ENCODE measurements at regions not wholly inside any gene's neighbourhood (a gene's known extent, or its start where the extent isn't known, plus 50 kb on each side); places are given as distances from the start of the nearest gene placed in this dataset.

- DNase-seq = no peak
These were observed 207.6 kb downstream of the BRD1 start for GRCh38 chr22:49620003-49620556.

DNA sequence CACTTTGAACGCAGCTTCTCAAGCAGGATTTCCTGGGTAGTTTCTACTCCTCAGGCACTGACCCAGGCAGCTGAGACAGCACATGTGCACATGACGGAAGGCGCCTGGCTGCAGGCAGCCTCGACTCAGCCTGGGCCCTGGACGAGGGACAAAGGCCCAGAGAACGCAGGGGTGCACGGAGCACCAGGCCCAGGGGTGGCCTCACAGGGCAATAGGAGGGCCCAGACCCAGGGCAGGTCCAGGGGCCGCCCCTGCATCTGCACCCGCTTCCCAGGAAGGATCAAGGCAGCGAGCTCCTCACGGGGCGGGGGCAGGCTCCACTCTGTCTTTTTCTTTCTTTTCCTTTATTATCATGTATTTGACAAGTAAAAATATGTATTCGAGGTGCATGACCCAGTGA is 208.4 kb downstream of the BRD1 start:
- no peak for DNase-seq

DNA sequence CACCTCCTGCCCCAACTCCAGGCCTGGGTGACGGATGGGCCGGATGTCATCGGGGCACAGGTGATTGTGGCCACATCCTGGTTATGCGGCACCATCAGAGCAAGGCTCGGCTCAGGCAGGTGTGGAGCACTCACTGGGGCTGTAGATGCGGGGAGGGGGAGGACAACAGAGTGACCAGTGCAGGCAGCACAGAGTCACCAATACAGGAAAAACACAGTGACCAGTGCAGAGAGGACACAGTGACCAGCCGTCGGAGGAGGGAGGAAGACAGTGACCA is 209.1 kb downstream of the BRD1 start:
- DNase-seq = no peak

DNA sequence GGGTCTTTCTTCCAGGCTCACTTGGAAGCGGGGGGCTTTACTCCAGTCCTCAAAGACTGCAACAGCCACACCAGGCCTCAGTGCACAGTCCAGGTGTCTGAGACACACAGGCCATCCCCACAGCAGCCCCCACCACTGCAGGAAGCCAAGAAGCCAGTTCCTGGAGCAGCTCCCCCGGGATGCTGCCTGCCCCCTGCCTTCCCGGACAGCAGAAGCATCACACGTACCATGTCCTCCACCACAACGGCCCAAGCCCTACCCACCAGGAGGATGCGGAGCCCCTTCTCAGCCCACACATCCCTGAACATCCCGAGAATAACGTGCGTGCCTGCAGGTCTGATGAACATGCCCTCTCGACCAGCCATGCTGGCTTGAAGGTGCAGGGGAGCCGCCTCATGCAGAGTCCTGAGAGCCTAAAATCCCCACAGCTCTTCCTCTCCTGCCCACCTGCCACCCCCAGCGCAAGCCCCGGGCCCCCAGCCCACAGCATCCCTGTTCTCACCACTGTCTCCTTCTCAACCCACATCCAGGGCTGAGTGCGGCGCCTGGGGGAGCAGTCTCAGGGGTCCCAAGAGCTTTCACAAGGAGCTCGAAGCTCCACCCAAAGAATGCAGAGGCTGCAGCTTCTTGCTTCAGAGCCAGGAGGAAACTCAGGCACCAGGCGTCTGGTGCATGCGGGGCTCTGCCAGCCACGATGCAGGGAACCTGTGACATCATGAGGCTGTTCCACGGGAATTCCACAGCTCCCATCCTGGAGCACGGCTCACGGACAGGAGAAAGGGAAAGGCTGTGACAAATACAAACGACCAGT is 209.6 kb downstream of the BRD1 start:
- DNase-seq = no peak

GRCh38 chr22:49617264-49617663 is 210.4 kb downstream of the BRD1 start:
- no peak for DNase-seq

GRCh38 chr22:49616356-49617231 is 211.1 kb downstream of the BRD1 start:
- no peak for DNase-seq

- DNase-seq = no peak
These were observed 212.4 kb downstream of the BRD1 start for GRCh38 chr22:49614966-49615965.

DNA sequence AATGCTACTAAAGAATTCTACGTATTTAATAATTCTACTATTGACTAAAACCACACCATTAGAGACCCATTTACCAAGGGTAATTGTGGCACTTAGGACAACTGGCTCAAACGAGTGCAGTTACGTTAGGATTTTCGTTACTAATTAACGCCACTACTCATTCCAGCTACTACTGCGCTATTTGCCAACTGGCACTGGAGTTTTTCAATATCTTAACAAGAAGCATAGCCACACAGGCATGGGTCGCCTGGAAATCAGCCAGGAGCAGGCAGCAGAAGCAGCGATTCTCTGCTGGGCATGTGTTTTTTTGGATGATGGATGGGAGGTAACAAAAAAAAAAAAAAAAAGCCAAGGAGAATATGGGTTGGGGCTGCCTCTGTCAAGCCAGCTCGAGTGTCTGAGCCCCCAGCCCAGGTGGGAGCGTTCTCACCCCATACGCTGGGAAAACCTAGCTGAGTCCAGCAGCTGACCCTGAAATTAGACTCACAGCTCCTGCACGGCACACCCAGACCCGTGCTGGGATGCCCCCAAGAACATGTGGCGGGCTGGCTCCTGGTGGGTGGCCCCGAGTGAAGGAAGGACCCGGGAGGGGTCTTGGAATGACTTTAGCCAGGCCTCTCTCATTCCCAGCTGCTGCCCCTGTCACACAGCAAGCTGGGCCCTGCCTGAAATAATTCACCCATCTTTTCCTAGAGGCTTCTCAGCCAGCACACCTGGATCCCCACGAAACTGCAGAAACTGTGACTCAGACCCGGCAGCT is 214.0 kb downstream of the BRD1 start:
- no peak for DNase-seq

DNA sequence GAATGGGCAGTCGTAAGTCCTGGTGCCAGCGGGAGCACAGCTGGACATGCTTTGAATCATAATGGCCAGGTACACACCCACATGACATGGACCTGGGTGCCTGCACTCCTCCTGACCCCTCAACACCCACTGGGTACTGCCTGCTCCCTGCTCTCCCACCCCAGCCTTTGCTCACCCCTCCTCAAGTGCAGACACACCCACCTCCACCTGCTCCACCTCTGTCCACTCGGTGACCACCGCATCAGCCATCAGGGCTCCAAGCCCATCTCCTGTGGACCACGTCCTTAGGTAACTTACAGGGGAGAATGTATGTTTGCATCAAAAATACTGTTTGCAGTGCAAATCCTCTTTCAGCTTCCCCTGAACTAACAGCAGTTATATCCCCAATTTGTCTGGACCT is 214.6 kb downstream of the BRD1 start:
- DNase-seq = no peak

GRCh38 chr22:49609207-49609876 is 218.3 kb downstream of the BRD1 start:
- DNase-seq = no peak

DNA sequence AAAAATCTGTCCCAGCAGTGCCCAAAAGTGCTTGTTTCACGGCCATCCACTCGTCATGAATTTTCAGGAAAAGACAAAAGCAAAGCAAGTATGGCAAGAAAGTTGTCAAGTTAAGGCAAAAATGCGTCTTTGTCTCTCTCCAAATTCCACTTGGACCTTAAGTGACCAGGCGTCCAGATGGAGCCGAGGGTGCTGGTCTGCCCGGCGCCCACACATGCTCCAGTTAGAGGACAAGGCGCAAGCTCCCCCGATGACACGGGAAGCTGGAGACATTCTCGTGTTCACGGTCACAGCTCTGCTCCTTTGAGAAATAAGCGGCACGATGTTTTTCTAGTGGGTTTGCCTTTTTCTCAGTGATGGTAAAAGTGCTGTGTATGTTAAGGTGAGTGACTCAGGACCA is 219.0 kb downstream of the BRD1 start:
- DNase-seq = no peak

DNA sequence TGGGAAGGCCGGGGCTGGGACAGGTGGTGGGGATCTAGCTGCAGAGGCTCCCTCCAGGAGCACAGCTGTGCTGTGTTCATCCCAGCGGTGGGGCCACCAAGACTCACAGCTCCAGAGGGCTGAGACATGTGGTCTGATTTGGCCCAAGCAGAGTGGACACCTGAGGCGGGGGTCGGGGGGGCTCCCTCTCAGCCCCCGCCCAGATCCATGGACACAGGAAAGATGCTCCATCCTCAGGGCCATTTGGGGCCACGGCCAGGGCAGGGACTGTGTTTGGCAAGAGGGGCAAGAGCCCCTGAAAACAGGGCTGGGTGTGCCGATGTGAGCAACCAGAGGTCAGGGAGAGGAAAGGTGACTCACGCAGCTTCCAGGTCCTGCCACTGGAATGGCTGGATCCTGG is 219.4 kb downstream of the BRD1 start:
- DNase-seq = no peak

DNA sequence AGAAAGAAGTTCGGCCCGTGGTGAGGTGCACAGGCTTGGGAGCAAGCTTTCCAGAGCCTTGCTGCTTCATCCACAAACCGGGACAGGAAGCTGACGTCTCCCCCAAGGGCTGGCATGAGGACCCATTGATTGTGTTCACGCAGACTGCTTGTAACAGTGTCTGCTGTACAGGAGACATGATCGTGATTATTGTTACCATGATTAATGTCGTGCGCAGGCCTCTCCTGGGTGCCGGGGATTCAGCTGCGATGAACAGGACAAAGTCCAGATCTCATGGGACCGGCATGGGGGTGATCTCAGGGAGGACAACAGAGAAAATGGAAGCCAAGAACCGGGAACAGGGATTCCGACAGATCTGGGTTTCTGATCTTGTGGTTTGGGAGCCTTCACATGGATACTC is 219.9 kb downstream of the BRD1 start:
- no peak for DNase-seq

GRCh38 chr22:49606562-49607290 is 220.9 kb downstream of the BRD1 start:
- DNase-seq = no peak

GRCh38 chr22:49604732-49605302 is 222.9 kb downstream of the BRD1 start:
- DNase-seq = no peak

- no peak for DNase-seq
These were observed 224.7 kb downstream of the BRD1 start for GRCh38 chr22:49603016-49603415.

DNA sequence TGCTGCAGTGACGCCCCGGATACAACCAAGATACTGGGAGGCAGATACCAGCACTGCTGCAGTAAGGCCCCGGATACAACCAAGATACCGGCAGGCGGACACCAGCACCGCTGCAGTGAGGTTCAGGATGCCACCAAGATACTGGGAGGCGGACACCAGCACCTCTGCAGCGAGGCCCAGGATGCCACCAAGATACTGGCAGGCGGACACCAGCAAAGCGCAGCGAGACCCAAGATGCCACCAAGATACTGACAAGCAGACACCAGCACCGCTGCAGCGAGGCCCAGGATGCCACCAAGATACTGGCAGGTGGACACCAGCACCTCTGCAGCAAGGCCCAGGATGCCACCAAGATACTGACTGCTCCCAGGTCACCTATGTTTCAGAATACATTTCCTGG is 225.2 kb downstream of the BRD1 start:
- DNase-seq = no peak

- DNase-seq = no peak
These were observed 225.9 kb downstream of the BRD1 start for GRCh38 chr22:49601614-49602321.

- no peak for DNase-seq
These were observed 226.7 kb downstream of the BRD1 start for GRCh38 chr22:49600891-49601431.
